ENCODE measurements at regions not wholly inside any gene's neighbourhood (a gene's known extent, or its start where the extent isn't known, plus 50 kb on each side); places are given as distances from the start of the nearest gene placed in this dataset.

- no peaks in the 10 kb centered on the region for H3K9me1 ChIP-seq (ENCODE audit: insufficient read depth, low read length)
- DNase-seq = no peak
- H3K14ac ChIP-seq (replicated peaks; ENCODE audit: low read depth, low read length) = 0 out of 2 replicates have a peak overlapping the region, but pooled peaks have one; percentile 15
- H3K9me3 ChIP-seq (ENCODE audit: control insufficient read depth, insufficient read depth, low read length) = no peaks in the 10 kb centered on the region
- H2BK20ac ChIP-seq (ENCODE audit: low read depth, low read length) = no peak overlapping the region
- no TSS peak for BruUV-seq (replicated peaks)
- in situ Hi-C loops (cut with MboI; ENCODE audit: low sequenced_read_pairs) (loop anchor here (5.0 to 25.0 kb wide), 2 partner anchors 228 to 498 kb away; no protein-coding TSS in a partner anchor), intact Hi-C loops (cut with micrococcal nuclease) (no loop called here), dilution Hi-C loops (cut with HindIII; ENCODE audit: low sequenced_read_pairs, unreplicated experiment) (loop anchor here (25.0 kb wide), 1 partner anchor 223 kb away; no protein-coding TSS in a partner anchor)
- H3K23ac ChIP-seq (ENCODE audit: low read depth, low read length) = no peak overlapping the region
- no peak overlapping the region for H2AK9ac ChIP-seq (replicated peaks; ENCODE audit: low read depth, low read length, poor library complexity)
- ATAC-seq (ENCODE audit: low read depth) = no peak
- no peak overlapping the region for H3K4me2 ChIP-seq (ENCODE audit: low read depth, low read length)
- H3K27me3 ChIP-seq (ENCODE audit: control insufficient read depth, insufficient read depth, low read length) = no peaks in the 10 kb centered on the region
- no peak overlapping the region for H3K4ac ChIP-seq (ENCODE audit: low read depth, low read length)
- no peak overlapping the region for H3K18ac ChIP-seq (ENCODE audit: low read depth, low read length)
- H3K4me1 ChIP-seq (ENCODE audit: control insufficient read depth, insufficient read depth, low read length) = 0 out of 2 replicates have a peak, but pooled peaks cover 2% of the 10 kb centered on the region
- TF ChIP-seq MAFK (IDR thresholded peaks at IDR 0.05; ENCODE audit: low read depth, low read length) (no peak), RCOR1 (IDR thresholded peaks at IDR 0.05; ENCODE audit: insufficient replicate concordance, low read length) (no peak), POLR2A (IDR thresholded peaks at IDR 0.05; ENCODE audit: low read depth, low read length) (no peak), RFX5 (IDR thresholded peaks at IDR 0.05; ENCODE audit: low read depth, low read length) (no peak), CHD1 (IDR thresholded peaks at IDR 0.05; ENCODE audit: low read depth, low read length) (no peak), BHLHE40 (IDR thresholded peaks at IDR 0.05; ENCODE audit: low read depth, low read length) (no peak), SMC3 (IDR thresholded peaks at IDR 0.05; ENCODE audit: low read depth, low read length) (no peak), CEBPB (IDR thresholded peaks at IDR 0.05; ENCODE audit: low read depth, low read length) (no peak), MXI1 (IDR thresholded peaks at IDR 0.05; ENCODE audit: borderline replicate concordance, low read depth, low read length) (no peak), USF2 (IDR thresholded peaks at IDR 0.05; ENCODE audit: low read depth, low read length) (no peak), FOS (IDR thresholded peaks at IDR 0.05; ENCODE audit: low read depth, low read length) (no peak), NFE2L2 (IDR thresholded peaks at IDR 0.05; ENCODE audit: low read depth, low read length) (no peak), CTCF (conservative IDR thresholded peaks at IDR 0.05; ENCODE audit: low read depth, low read length) (no peak), MAZ (IDR thresholded peaks at IDR 0.05; ENCODE audit: borderline replicate concordance, low read depth, low read length) (no peak), RAD21 (IDR thresholded peaks at IDR 0.05; ENCODE audit: low read length) (no peak)
- TF ChIP-seq, protein P1, sequence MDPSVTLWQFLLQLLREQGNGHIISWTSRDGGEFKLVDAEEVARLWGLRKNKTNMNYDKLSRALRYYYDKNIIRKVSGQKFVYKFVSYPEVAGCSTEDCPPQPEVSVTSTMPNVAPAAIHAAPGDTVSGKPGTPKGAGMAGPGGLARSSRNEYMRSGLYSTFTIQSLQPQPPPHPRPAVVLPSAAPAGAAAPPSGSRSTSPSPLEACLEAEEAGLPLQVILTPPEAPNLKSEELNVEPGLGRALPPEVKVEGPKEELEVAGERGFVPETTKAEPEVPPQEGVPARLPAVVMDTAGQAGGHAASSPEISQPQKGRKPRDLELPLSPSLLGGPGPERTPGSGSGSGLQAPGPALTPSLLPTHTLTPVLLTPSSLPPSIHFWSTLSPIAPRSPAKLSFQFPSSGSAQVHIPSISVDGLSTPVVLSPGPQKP (IDR thresholded peaks at IDR 0.05; ENCODE audit: borderline replicate concordance, low read depth, low read length) = no peak
- no peaks in the 10 kb centered on the region for H3K36me3 ChIP-seq (ENCODE audit: control insufficient read depth, insufficient read depth, low read length)
- H4K91ac ChIP-seq (ENCODE audit: insufficient read depth, low read depth, low read length) = no peak overlapping the region; the same call in 1 of the 2 replicates
- no CpG with 5 or more reads among the region's 5 CpGs for WGBS, 2 experiments (ENCODE audit: extremely low coverage in 2 of 2, insufficient read length in 1 of 2)
- no peak overlapping the region for H2BK120ac ChIP-seq (ENCODE audit: low read depth, low read length)
- no peak overlapping the region for H2BK5ac ChIP-seq (ENCODE audit: low read depth, low read length, poor library complexity, severe bottlenecking)
- H4K8ac ChIP-seq (ENCODE audit: low read depth in 2 of 2, low read length in 2 of 2) = no peak overlapping the region
- 0 out of 3 replicates have a peak overlapping the region, but pooled peaks have one; percentile 17 for H2BK15ac ChIP-seq (ENCODE audit: low read depth, low read length)
- no peak overlapping the region for H3K27ac ChIP-seq (ENCODE audit: insufficient read depth, low read length)
- H3K56ac ChIP-seq (ENCODE audit: extremely low read depth, insufficient read depth, low read length) = no peak overlapping the region
- no peak overlapping the region for H3K4me3 ChIP-seq (ENCODE audit: insufficient read depth, low read depth, low read length)
- no peak overlapping the region for H2AK5ac ChIP-seq (ENCODE audit: low read depth, low read length)
- POLR2A ChIA-PET (ENCODE audit: unreplicated experiment) = no interaction called here
- H4K20me1 ChIP-seq (ENCODE audit: insufficient read depth, low read length) = no peaks in the 10 kb centered on the region
- H3K79me1 ChIP-seq (ENCODE audit: low read depth in 1 of 2, low read length in 2 of 2) = no peaks in the 10 kb centered on the region
- no peak overlapping the region for H2AFZ ChIP-seq (replicated peaks; ENCODE audit: low read length, poor library complexity)
- no peak overlapping the region for H3K9ac ChIP-seq (ENCODE audit: low read depth, low read length)
- CTCF ChIA-PET = interaction anchor here (0.5 to 0.6 kb wide), 2 partner anchors 129 to 505 kb away, joined by 4 to 5 read pairs; no protein-coding TSS in a partner anchor
- H4K5ac ChIP-seq (ENCODE audit: low read depth, low read length) = no peak overlapping the region
These were observed 116.5 kb upstream of the COL21A1 start for GRCh38 chr6:56363796-56364430.

All from IMR-90 (cell line).